ENCODE measurements at regions not wholly inside any gene's neighbourhood (a gene's known extent, or its start where the extent isn't known, plus 50 kb on each side); places are given as distances from the start of the nearest gene placed in this dataset.

DNA sequence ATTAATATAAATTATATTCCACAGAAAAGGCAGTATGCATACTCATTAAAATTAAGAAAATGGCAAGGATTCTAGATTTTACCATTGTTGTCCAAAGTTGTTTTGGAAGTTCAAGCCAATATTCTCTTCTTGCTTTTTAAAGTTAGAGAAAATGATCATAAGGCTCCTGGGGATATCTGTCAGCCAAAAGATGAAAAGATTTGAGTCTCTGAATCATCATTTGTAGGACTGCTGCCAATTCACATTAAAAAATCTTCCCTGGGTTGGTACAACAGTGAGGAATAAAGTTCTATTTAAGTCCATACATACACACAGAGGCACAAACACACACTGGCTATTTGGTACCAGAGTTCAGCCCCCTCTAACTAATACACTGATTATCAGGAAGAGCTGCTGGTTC lies 620.1 kb downstream of the COL12A1 start:
- Histone ChIP-seq H3K4me3 (no peak overlapping the region), H3K27ac (no peak overlapping the region), H3K27me3 (ENCODE audit: low read depth) (no peaks in the 10 kb centered on the region), H3K9me3 (no peaks in the 10 kb centered on the region), H3K36me3 (no peaks in the 10 kb centered on the region), H3K4me1 (no peaks in the 10 kb centered on the region)
- TF ChIP-seq, protein P1, sequence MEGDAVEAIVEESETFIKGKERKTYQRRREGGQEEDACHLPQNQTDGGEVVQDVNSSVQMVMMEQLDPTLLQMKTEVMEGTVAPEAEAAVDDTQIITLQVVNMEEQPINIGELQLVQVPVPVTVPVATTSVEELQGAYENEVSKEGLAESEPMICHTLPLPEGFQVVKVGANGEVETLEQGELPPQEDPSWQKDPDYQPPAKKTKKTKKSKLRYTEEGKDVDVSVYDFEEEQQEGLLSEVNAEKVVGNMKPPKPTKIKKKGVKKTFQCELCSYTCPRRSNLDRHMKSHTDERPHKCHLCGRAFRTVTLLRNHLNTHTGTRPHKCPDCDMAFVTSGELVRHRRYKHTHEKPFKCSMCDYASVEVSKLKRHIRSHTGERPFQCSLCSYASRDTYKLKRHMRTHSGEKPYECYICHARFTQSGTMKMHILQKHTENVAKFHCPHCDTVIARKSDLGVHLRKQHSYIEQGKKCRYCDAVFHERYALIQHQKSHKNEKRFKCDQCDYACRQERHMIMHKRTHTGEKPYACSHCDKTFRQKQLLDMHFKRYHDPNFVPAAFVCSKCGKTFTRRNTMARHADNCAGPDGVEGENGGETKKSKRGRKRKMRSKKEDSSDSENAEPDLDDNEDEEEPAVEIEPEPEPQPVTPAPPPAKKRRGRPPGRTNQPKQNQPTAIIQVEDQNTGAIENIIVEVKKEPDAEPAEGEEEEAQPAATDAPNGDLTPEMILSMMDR (IDR thresholded peaks at IDR 0.05): no peak
- DNase-seq: no peak
- no peak for ATAC-seq
- intact Hi-C loops (cut with DNase I): no loop called here

DNA sequence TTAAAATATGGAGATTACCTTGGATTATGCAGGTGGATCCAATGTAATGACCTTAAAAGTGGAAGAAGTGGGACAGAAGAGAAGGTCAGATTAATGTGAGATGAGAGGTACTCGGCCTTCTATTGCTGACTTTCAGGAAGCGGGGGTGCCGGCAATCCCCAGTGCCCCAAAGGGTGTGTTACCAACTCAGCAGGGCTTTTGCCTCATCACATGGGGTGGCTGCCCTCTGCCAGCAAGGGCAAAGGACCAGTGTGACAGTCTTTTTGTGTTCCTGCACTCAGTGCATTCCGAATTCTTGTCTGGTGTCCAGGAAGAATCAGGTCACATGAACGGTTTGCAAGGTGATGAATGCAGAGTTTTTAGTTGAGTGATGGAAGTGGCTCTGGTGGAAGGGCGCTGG lies 624.2 kb downstream of the COL12A1 start:
- ATAC-seq (no peak), DNase-seq (no peak)
- no peaks in the 10 kb centered on the region for H3K36me3 ChIP-seq
- TF ChIP-seq, protein P1 (IDR thresholded peaks at IDR 0.05): no peak
- H3K4me3 ChIP-seq: no peak overlapping the region
- H3K4me1 ChIP-seq: no peaks in the 10 kb centered on the region
- no peaks in the 10 kb centered on the region for H3K9me3 ChIP-seq
- intact Hi-C loops (cut with DNase I): no loop called here
- H3K27me3 ChIP-seq (ENCODE audit: low read depth): no peaks in the 10 kb centered on the region
- H3K27ac ChIP-seq: no peak overlapping the region

DNA sequence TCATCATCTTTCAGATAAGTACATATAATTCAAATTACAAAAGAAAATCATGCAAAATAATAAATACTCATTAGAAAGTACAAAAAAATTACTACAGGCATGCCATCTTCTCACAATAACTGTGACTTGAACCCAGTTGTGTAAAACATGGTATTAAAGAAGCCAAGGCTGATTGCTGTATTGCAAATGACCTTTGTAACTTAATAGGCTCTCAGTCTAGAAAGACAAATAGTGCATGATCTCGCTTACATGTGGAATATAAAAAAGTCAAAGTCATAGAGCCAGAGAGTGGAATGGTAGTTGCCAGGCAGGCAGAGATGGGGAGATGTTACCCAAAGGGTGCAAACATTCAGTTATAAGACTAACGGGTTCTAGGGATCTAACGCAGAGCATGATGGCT lies 626.1 kb downstream of the COL12A1 start:
- Histone ChIP-seq H3K27ac (no peak overlapping the region), H3K4me1 (no peaks in the 10 kb centered on the region), H3K27me3 (ENCODE audit: low read depth) (no peaks in the 10 kb centered on the region), H3K36me3 (no peaks in the 10 kb centered on the region), H3K4me3 (no peak overlapping the region), H3K9me3 (no peaks in the 10 kb centered on the region)
- DNase-seq (no peak), ATAC-seq (no peak)
- TF ChIP-seq, protein P1 (IDR thresholded peaks at IDR 0.05): no peak
- intact Hi-C loops (cut with DNase I): no loop called here

DNA sequence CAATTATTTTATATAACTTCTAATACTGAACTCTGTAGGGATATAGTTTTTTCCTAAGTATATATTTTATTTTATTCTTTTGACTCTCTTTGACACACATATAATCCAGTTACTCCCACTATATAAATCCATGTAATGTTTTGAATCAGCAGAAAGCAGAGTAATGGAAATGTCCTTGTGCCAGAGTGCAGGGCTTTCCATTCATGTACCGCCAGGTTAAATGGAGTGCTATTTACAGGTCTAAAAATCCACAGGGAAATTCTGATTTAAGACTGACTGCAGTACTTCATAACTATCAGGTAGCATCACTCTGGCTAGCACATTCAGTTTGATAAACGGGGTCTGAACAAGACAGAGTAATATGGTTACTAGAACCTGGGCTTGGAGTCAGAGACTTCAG lies 626.8 kb downstream of the COL12A1 start:
- Histone ChIP-seq H3K4me1 (no peaks in the 10 kb centered on the region), H3K27ac (no peak overlapping the region), H3K9me3 (no peaks in the 10 kb centered on the region), H3K27me3 (ENCODE audit: low read depth) (no peaks in the 10 kb centered on the region), H3K4me3 (no peak overlapping the region), H3K36me3 (no peaks in the 10 kb centered on the region)
- ATAC-seq (no peak), DNase-seq (no peak)
- TF ChIP-seq, protein P1 (IDR thresholded peaks at IDR 0.05): no peak
- intact Hi-C loops (cut with DNase I): no loop called here

DNA sequence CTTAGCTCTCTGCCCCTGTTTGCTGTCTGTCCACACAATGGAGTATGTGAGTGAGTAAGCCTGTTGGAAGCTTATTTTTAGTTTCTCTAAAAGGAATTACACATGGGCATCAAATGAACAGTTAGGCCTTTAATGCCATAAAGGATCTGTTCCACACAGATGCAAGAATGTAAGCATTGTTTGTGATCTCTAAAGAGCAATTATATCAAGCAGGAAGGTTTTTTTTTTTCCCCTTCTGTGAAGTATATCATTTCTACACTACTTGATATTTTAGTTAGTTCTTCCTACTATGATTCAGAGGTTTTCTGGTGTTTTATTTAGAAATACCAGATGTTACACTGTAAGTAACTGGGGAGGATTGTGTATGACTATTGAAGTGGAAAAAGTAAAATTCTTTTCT lies 627.5 kb downstream of the COL12A1 start:
- DNase-seq (no peak), ATAC-seq (no peak)
- Histone ChIP-seq H3K27ac (no peak overlapping the region), H3K9me3 (no peaks in the 10 kb centered on the region), H3K36me3 (no peaks in the 10 kb centered on the region), H3K4me1 (no peaks in the 10 kb centered on the region), H3K27me3 (ENCODE audit: low read depth) (no peaks in the 10 kb centered on the region), H3K4me3 (no peak overlapping the region)
- intact Hi-C loops (cut with DNase I): no loop called here
- TF ChIP-seq, protein P1 (IDR thresholded peaks at IDR 0.05): no peak

DNA sequence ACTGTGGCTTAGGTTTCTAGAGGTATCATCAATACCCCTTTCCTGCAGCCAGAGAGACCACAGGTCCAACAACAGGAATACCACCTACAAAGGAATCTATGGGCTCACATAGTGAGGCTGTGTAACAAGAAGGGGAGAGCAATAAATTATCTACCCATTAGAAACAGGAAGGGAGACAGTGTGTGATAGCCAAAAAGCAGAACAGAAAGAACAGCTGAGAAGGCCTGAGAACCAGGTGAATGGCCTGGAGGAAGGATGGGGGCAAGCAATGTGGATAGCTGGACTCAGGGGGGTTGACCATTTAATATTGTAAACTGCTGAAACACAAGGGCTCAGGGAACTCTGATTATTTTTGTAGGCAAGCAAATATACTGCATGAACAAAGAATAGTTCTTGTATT lies 628.2 kb downstream of the COL12A1 start:
- ATAC-seq: no peak
- DNase-seq: no peak
- no peak overlapping the region for H3K27ac ChIP-seq
- TF ChIP-seq, protein P1 (IDR thresholded peaks at IDR 0.05): no peak
- intact Hi-C loops (cut with DNase I): no loop called here
- H3K4me3 ChIP-seq: no peak overlapping the region
- H3K9me3 ChIP-seq: no peaks in the 10 kb centered on the region
- H3K4me1 ChIP-seq: no peaks in the 10 kb centered on the region
- no peaks in the 10 kb centered on the region for H3K36me3 ChIP-seq
- H3K27me3 ChIP-seq (ENCODE audit: low read depth): no peaks in the 10 kb centered on the region
